GM19395 (cell line): ENCODE measurements at regions not wholly inside any gene's neighbourhood (a gene's known extent, or its start where the extent isn't known, plus 50 kb on each side); places are given as distances from the start of the nearest gene placed in this dataset.

Experiments
- ATAC-seq: cut with Tn5 transposase; IDR thresholded peaks from one replicate; pipeline ENCODE4 v1.9.1; 2021; ENCODE audit warnings: mild to moderate bottlenecking, moderate library complexity; ENCODE audit not compliant: unreplicated experiment

GRCh38 chr10:52644373-52645186 lies 128.0 kb downstream of the MBL2 start:
- ATAC-seq, result peak; percentile 93

GRCh38 chr10:52645187-52645758 lies 127.3 kb downstream of the MBL2 start:
- ATAC-seq, result no peak

- ATAC-seq, result no peak
Observed at GRCh38 chr10:52649511-52649910, 123.1 kb downstream of the MBL2 start.

- ATAC-seq, result no peak
Observed at GRCh38 chr10:52650873-52651272, 121.7 kb downstream of the MBL2 start.

GRCh38 chr10:52651293-52651692 lies 121.3 kb downstream of the MBL2 start:
- ATAC-seq, result no peak

GRCh38 chr10:52652431-52653262 lies 119.9 kb downstream of the MBL2 start:
- ATAC-seq, result no peak

- ATAC-seq, result no peak
Observed at GRCh38 chr10:52653263-52653909, 119.2 kb downstream of the MBL2 start.

- no peak for ATAC-seq
Observed at GRCh38 chr10:52654201-52654600, 118.4 kb downstream of the MBL2 start.

- no peak for ATAC-seq
Observed at GRCh38 chr10:52658112-52658511, 114.5 kb downstream of the MBL2 start.

GRCh38 chr10:52659085-52659484 lies 113.5 kb downstream of the MBL2 start:
- no peak for ATAC-seq

GRCh38 chr10:52662256-52662655 lies 110.3 kb downstream of the MBL2 start:
- ATAC-seq, result no peak

- no peak for ATAC-seq
Observed at GRCh38 chr10:52663161-52663560, 109.4 kb downstream of the MBL2 start.

GRCh38 chr10:52664629-52665028 lies 108.0 kb downstream of the MBL2 start:
- ATAC-seq, result no peak

- ATAC-seq, result no peak
Observed at GRCh38 chr10:52665821-52666220, 106.8 kb downstream of the MBL2 start.

GRCh38 chr10:52666931-52667330 lies 105.7 kb downstream of the MBL2 start:
- ATAC-seq, result no peak

- no peak for ATAC-seq
Observed at GRCh38 chr10:52668024-52668423, 104.6 kb downstream of the MBL2 start.

GRCh38 chr10:52672880-52673279 lies 99.7 kb downstream of the MBL2 start:
- no peak for ATAC-seq

- ATAC-seq, result no peak
Observed at GRCh38 chr10:52673468-52673867, 99.1 kb downstream of the MBL2 start.

GRCh38 chr10:52674474-52674873 lies 98.1 kb downstream of the MBL2 start:
- no peak for ATAC-seq

GRCh38 chr10:52677086-52677485 lies 95.5 kb downstream of the MBL2 start:
- no peak for ATAC-seq

GRCh38 chr10:52678611-52679010 lies 94.0 kb downstream of the MBL2 start:
- no peak for ATAC-seq
